Activated naive CD8-positive, alpha-beta T cell treated with anti-CD3 and anti-CD28 coated beads, Interleukin-2, amount 10 ng/mL, durations not matched to agents 7 days and 5 days (primary cell): ENCODE measurements at regions not wholly inside any gene's neighbourhood (a gene's known extent, or its start where the extent isn't known, plus 50 kb on each side); places are given as distances from the start of the nearest gene placed in this dataset.

ENCODE experiments used
- ATAC-seq: fragments of 150-1000 bp; cut with Tn5 transposase; one replicate; pipeline ENCODE4 v1.10.0; 2021; ENCODE audit warnings: low read depth, moderate library complexity
- POLR2A ChIA-PET: fragments of 350-600 bp; sonication (Branson Sonifier 250); formaldehyde crosslinking; loops from one replicate; lab custom pipeline; 2021; ENCODE audit warnings: antibody characterized with exemption; lab: Charles Lee
- DNase-seq: peaks from one replicate; pipeline ENCODE4 v3.0.0; 2021
- H3K27ac Mint-ChIP-seq: one replicate; pipeline ENCODE4 v1.8.0; 2022; ENCODE audit warnings: mild to moderate bottlenecking, mixed read lengths
- H3K27me3 Mint-ChIP-seq: one replicate; pipeline ENCODE4 v1.8.0; 2022; ENCODE audit warnings: mild to moderate bottlenecking, moderate library complexity, mixed read lengths
- H3K36me3 Mint-ChIP-seq: one replicate; pipeline ENCODE4 v1.8.0; 2021; ENCODE audit warnings: mild to moderate bottlenecking, mixed read lengths
- H3K4me1 Mint-ChIP-seq: one replicate; pipeline ENCODE4 v1.8.0; 2021; ENCODE audit warnings: mixed read lengths
- H3K4me3 Mint-ChIP-seq: one replicate; pipeline ENCODE4 v1.8.0; 2022; ENCODE audit warnings: mild to moderate bottlenecking, moderate library complexity, mixed read lengths
- H3K9me3 Mint-ChIP-seq: one replicate; pipeline ENCODE4 v1.8.0; 2021; ENCODE audit warnings: mixed read lengths

GRCh38 chr11:112789481-112789880, 171.7 kb upstream of the NCAM1 start:
- no peak for ATAC-seq
- Mint-ChIP-seq H3K4me3 (no peak overlapping the region), H3K27me3 (peaks cover 9% of the 10 kb centered on the region), H3K4me1 (peaks cover 7% of the 10 kb centered on the region), H3K27ac (no peak overlapping the region), H3K9me3 (no peaks in the 10 kb centered on the region), H3K36me3 (no peaks in the 10 kb centered on the region)
- no peak for DNase-seq
- POLR2A ChIA-PET: no interaction called here

DNA sequence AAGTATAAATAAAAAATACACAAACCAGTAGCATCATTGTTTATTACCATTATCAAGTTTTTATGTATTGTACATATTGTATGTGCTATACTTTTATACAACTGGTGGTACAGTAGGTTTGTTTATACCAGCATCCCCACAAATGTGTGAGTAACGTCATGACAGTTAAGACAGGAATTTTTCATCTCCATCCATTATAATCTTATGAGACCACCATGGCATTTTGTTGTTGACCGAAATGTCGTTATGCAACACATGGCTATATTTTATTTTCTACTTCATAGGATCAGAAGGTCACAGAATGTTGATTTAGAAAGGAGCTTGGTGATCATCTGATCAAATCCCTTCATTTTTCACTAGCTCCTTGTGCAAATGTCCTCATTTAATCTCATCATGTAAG, 170.9 kb upstream of the NCAM1 start:
- no peak for DNase-seq
- Mint-ChIP-seq H3K4me3 (no peak overlapping the region), H3K36me3 (no peaks in the 10 kb centered on the region), H3K27ac (no peak overlapping the region), H3K9me3 (no peaks in the 10 kb centered on the region), H3K4me1 (peaks cover 7% of the 10 kb centered on the region), H3K27me3 (peaks cover 9% of the 10 kb centered on the region)
- no peak for ATAC-seq
- POLR2A ChIA-PET: no interaction called here

GRCh38 chr11:112792070-112792469, 169.2 kb upstream of the NCAM1 start:
- H3K27me3 Mint-ChIP-seq: peaks cover 7% of the 10 kb centered on the region
- POLR2A ChIA-PET: no interaction called here
- H3K36me3 Mint-ChIP-seq: no peaks in the 10 kb centered on the region
- H3K4me1 Mint-ChIP-seq: peaks cover 7% of the 10 kb centered on the region
- no peak for DNase-seq
- ATAC-seq: no peak
- H3K9me3 Mint-ChIP-seq: no peaks in the 10 kb centered on the region
- no peak overlapping the region for H3K27ac Mint-ChIP-seq
- H3K4me3 Mint-ChIP-seq: no peak overlapping the region

DNA sequence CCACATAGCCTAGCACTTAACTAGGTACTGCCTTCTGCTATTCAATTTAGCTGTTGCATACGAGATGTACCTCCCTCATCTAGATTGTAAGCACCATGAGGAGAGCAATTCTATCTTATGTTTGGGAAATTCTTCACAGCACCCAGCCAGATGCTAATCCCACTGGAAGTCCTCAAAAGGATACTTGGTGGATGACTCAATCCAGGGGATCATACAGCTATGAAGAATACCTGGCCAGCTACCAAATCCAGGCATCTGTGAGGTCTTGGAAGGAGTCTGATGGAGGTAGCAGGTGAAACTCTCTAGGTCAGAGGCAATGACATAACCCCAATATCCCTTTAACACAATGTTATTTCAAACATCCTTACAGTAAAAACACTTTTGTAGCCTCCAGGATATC, 167.8 kb upstream of the NCAM1 start:
- Mint-ChIP-seq H3K4me3 (no peak overlapping the region), H3K27ac (no peak overlapping the region), H3K4me1 (peaks cover 12% of the 10 kb centered on the region), H3K9me3 (no peaks in the 10 kb centered on the region), H3K27me3 (peaks cover 5% of the 10 kb centered on the region), H3K36me3 (no peaks in the 10 kb centered on the region)
- no peak for ATAC-seq
- no peak for DNase-seq
- POLR2A ChIA-PET: no interaction called here

GRCh38 chr11:112794331-112794846, 166.8 kb upstream of the NCAM1 start:
- Mint-ChIP-seq H3K4me3 (no peak overlapping the region), H3K36me3 (no peaks in the 10 kb centered on the region), H3K27me3 (no peaks in the 10 kb centered on the region), H3K4me1 (peaks cover 12% of the 10 kb centered on the region), H3K27ac (no peak overlapping the region), H3K9me3 (no peaks in the 10 kb centered on the region)
- DNase-seq: no peak
- POLR2A ChIA-PET: no interaction called here
- no peak for ATAC-seq

GRCh38 chr11:112795142-112795815, 165.9 kb upstream of the NCAM1 start:
- POLR2A ChIA-PET: no interaction called here
- Mint-ChIP-seq H3K27ac (no peak overlapping the region), H3K36me3 (no peaks in the 10 kb centered on the region), H3K4me1 (peaks cover 12% of the 10 kb centered on the region), H3K9me3 (no peaks in the 10 kb centered on the region), H3K27me3 (no peaks in the 10 kb centered on the region), H3K4me3 (no peak overlapping the region)
- ATAC-seq (no peak), DNase-seq (no peak)

DNA sequence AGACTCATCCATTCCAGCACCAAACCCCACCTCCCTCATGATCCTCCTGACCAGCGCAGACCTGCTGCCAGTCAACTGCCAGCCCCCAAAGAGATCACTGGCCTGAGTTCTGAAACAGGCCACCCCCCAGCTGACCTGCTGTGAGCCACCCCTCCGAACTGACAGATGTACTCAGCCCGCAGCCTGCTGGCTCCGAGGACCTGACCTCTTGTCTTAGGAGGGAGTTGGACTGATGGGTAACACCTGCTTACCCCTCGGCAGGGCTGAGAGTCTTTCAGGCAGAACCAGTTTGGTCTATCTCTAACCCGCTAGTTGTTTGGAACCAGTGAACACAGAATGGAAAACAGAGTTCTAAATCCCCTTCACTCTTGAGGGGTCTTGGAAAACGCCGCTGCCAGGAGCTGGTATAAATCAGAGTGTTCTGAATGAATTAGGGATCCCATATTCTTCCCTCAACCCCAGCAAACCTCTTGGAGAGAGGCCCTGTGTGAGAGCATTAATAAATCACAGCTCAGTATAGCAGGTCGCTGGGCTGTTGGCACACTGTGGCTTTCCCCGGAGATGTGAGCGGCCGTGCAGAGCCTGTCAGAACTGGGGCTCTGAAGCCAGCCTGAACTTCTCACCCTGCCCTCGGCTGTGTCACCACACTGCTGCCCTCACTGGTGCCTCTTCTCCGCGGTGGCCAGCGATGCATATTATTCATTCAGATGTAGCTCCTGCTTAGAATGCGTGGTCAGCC, 165.1 kb upstream of the NCAM1 start:
- no peaks in the 10 kb centered on the region for H3K9me3 Mint-ChIP-seq
- H3K27ac Mint-ChIP-seq: no peak overlapping the region
- no peaks in the 10 kb centered on the region for H3K36me3 Mint-ChIP-seq
- peaks cover 12% of the 10 kb centered on the region for H3K4me1 Mint-ChIP-seq
- H3K4me3 Mint-ChIP-seq: no peak overlapping the region
- H3K27me3 Mint-ChIP-seq: no peaks in the 10 kb centered on the region
- POLR2A ChIA-PET: no interaction called here
- DNase-seq (no peak), ATAC-seq (no peak)

- Mint-ChIP-seq H3K36me3 (no peaks in the 10 kb centered on the region), H3K4me3 (no peak overlapping the region), H3K27me3 (no peaks in the 10 kb centered on the region), H3K27ac (no peak overlapping the region), H3K9me3 (no peaks in the 10 kb centered on the region), H3K4me1 (peaks cover 12% of the 10 kb centered on the region)
- DNase-seq (no peak), ATAC-seq (no peak)
- POLR2A ChIA-PET: no interaction called here
Measured at GRCh38 chr11:112797092-112797491, 164.1 kb upstream of the NCAM1 start.

GRCh38 chr11:112797648-112798293, 163.4 kb upstream of the NCAM1 start:
- Mint-ChIP-seq H3K36me3 (no peaks in the 10 kb centered on the region), H3K4me3 (peak overlapping the region; percentile 49)

GRCh38 chr11:112801025-112801816, 160.0 kb upstream of the NCAM1 start:
- POLR2A ChIA-PET: no interaction called here

More at GRCh38 chr11:112797648-112798293, 163.4 kb upstream of the NCAM1 start:
- H3K27me3 Mint-ChIP-seq: peaks cover 2% of the 10 kb centered on the region
- POLR2A ChIA-PET: no interaction called here
- no peaks in the 10 kb centered on the region for H3K9me3 Mint-ChIP-seq
- DNase-seq (peak; percentile 74), ATAC-seq (peak; percentile 79)
- peak overlapping the region; percentile 58 for H3K27ac Mint-ChIP-seq
- H3K4me1 Mint-ChIP-seq: peaks cover 12% of the 10 kb centered on the region

GRCh38 chr11:112801817-112802088, 159.5 kb upstream of the NCAM1 start:
- no peaks in the 10 kb centered on the region for H3K9me3 Mint-ChIP-seq
- DNase-seq (no peak), ATAC-seq (no peak)
- H3K27me3 Mint-ChIP-seq: peaks cover 2% of the 10 kb centered on the region
- POLR2A ChIA-PET: no interaction called here
- no peak overlapping the region for H3K27ac Mint-ChIP-seq
- H3K4me1 Mint-ChIP-seq: peaks cover 5% of the 10 kb centered on the region
- H3K4me3 Mint-ChIP-seq: no peak overlapping the region
- no peaks in the 10 kb centered on the region for H3K36me3 Mint-ChIP-seq

More at GRCh38 chr11:112801025-112801816, 160.0 kb upstream of the NCAM1 start:
- H3K27ac Mint-ChIP-seq: no peak overlapping the region
- peaks cover 2% of the 10 kb centered on the region for H3K27me3 Mint-ChIP-seq
- no peaks in the 10 kb centered on the region for H3K36me3 Mint-ChIP-seq
- no peak for DNase-seq
- no peak overlapping the region for H3K4me3 Mint-ChIP-seq
- H3K9me3 Mint-ChIP-seq: no peaks in the 10 kb centered on the region
- ATAC-seq: no peak
- peaks cover 5% of the 10 kb centered on the region for H3K4me1 Mint-ChIP-seq

DNA sequence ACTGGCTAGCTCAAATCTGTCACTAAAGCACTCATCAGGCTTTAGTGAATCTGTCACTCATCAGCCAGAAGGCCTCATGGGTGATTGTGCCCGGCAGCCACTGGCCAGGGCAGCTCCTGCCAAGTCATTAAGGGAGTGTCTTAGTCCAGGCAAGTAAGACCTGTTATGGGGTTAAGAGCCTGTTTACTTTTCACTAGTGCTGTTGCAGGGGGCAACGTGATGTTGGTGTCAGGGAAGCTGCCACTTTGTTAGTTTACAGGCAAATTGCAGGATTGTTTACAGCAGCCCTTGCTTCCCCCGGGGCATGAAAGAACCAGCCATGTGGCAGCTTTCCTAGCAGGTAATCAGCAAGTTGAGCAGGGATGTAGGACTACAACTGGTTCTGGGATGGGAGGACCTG, 155.6 kb upstream of the NCAM1 start:
- ATAC-seq (no peak), DNase-seq (no peak)
- H3K27ac Mint-ChIP-seq: no peak overlapping the region
- POLR2A ChIA-PET: no interaction called here
- no peak overlapping the region for H3K4me3 Mint-ChIP-seq
- peaks cover 1% of the 10 kb centered on the region for H3K9me3 Mint-ChIP-seq
- H3K4me1 Mint-ChIP-seq: no peaks in the 10 kb centered on the region
- H3K27me3 Mint-ChIP-seq: peaks cover 6% of the 10 kb centered on the region
- no peaks in the 10 kb centered on the region for H3K36me3 Mint-ChIP-seq

- H3K4me3 Mint-ChIP-seq: no peak overlapping the region
- no peak for DNase-seq
- H3K4me1 Mint-ChIP-seq: no peaks in the 10 kb centered on the region
- H3K36me3 Mint-ChIP-seq: no peaks in the 10 kb centered on the region
- H3K27ac Mint-ChIP-seq: no peak overlapping the region
- peaks cover 6% of the 10 kb centered on the region for H3K27me3 Mint-ChIP-seq
- peaks cover 1% of the 10 kb centered on the region for H3K9me3 Mint-ChIP-seq
- no peak for ATAC-seq
- POLR2A ChIA-PET: no interaction called here
Measured at GRCh38 chr11:112806256-112806655, 155.0 kb upstream of the NCAM1 start.
